ENCODE measurements at regions not wholly inside any gene's neighbourhood (a gene's known extent, or its start where the extent isn't known, plus 50 kb on each side); places are given as distances from the start of the nearest gene placed in this dataset.

DNA sequence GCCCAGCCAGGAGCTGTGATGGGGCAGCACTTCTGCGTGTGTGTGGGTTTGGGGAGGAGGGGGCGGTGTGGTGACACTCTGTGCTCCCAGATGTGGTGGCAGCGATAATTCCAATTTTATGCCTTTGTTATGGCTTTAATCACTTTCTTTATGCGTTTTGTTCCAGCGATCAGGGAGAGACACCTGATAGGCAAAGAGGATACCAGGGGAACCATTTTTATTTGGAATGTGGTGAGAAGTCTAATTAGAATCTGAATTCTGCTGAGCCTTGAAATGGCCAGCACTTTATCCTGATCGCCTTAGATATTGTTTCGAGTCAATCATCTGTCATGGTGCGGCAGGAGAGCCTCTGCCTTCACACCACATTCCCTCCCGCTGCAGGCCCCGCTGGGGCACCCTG, 79.5 kb downstream of the HIF1AN start:
- no peak for TF ChIP-seq CTCF (IDR thresholded peaks at IDR 0.05 in 2 of 3, conservative IDR thresholded peaks at IDR 0.05 in 1 of 3; ENCODE audit: borderline replicate concordance in 1 of 3, insufficient read depth in 1 of 3, low read depth in 2 of 3, low read length in 2 of 3)
- TF ChIP-seq POLR2AphosphoS5 (IDR thresholded peaks at IDR 0.05; ENCODE audit: low read depth, low read length) = no peak
- no peak for TF ChIP-seq CEBPB (IDR thresholded peaks at IDR 0.05; ENCODE audit: low read depth)
- no peak for TF ChIP-seq SP1 (IDR thresholded peaks at IDR 0.05; ENCODE audit: low read depth)
- TF ChIP-seq EGR1 (IDR thresholded peaks at IDR 0.05; ENCODE audit: low read depth) = no peak
- no peak for TF ChIP-seq YY1 (IDR thresholded peaks at IDR 0.05; ENCODE audit: extremely low read depth, insufficient replicate concordance, low read depth, low read length)
- TF ChIP-seq EZH2phosphoT487 (IDR thresholded peaks at IDR 0.05; ENCODE audit: borderline replicate concordance) = no peak
- no peak for TF ChIP-seq POLR2A (IDR thresholded peaks at IDR 0.05; ENCODE audit: borderline replicate concordance, extremely low read depth, insufficient read depth, insufficient read length)
- TF ChIP-seq, protein P1, sequence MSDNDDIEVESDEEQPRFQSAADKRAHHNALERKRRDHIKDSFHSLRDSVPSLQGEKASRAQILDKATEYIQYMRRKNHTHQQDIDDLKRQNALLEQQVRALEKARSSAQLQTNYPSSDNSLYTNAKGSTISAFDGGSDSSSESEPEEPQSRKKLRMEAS (IDR thresholded peaks at IDR 0.05) = no peak
- TF ChIP-seq, protein P2, sequence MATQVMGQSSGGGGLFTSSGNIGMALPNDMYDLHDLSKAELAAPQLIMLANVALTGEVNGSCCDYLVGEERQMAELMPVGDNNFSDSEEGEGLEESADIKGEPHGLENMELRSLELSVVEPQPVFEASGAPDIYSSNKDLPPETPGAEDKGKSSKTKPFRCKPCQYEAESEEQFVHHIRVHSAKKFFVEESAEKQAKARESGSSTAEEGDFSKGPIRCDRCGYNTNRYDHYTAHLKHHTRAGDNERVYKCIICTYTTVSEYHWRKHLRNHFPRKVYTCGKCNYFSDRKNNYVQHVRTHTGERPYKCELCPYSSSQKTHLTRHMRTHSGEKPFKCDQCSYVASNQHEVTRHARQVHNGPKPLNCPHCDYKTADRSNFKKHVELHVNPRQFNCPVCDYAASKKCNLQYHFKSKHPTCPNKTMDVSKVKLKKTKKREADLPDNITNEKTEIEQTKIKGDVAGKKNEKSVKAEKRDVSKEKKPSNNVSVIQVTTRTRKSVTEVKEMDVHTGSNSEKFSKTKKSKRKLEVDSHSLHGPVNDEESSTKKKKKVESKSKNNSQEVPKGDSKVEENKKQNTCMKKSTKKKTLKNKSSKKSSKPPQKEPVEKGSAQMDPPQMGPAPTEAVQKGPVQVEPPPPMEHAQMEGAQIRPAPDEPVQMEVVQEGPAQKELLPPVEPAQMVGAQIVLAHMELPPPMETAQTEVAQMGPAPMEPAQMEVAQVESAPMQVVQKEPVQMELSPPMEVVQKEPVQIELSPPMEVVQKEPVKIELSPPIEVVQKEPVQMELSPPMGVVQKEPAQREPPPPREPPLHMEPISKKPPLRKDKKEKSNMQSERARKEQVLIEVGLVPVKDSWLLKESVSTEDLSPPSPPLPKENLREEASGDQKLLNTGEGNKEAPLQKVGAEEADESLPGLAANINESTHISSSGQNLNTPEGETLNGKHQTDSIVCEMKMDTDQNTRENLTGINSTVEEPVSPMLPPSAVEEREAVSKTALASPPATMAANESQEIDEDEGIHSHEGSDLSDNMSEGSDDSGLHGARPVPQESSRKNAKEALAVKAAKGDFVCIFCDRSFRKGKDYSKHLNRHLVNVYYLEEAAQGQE (IDR thresholded peaks at IDR 0.05; ENCODE audit: low read depth) = no peak
- TF ChIP-seq EZH2 (IDR thresholded peaks at IDR 0.05) = no peak
- no peak for TF ChIP-seq JUND (IDR thresholded peaks at IDR 0.05)
- no peak for TF ChIP-seq ZNF274 (IDR thresholded peaks at IDR 0.05; ENCODE audit: low read depth, low read length)

All from HCT116 (cell line).